Fibroblast of the aortic adventitia (primary cell): ENCODE measurements at regions not wholly inside any gene's neighbourhood (a gene's known extent, or its start where the extent isn't known, plus 50 kb on each side); places are given as distances from the start of the nearest gene placed in this dataset.

Source experiments
- DNase-seq: peaks from one replicate; pipeline ENCODE4 v3.0.0-alpha.2; 2010; ENCODE audit warnings: low read depth
- H3K4me3 ChIP-seq: 2 replicates; pipeline ENCODE4 v1.5.1; 2011; ENCODE audit warnings: low read depth, mild to moderate bottlenecking, control low read depth, low read length, moderate library complexity
- CTCF ChIP-seq: IDR thresholded peaks from 2 replicates; pipeline ENCODE4 v1.5.1; 2011; ENCODE audit warnings: mild to moderate bottlenecking, low read length, control low read depth, inconsistent platforms; ENCODE audit not compliant: insufficient read depth

- TF ChIP-seq CTCF: no peak
- no peak overlapping the region for H3K4me3 ChIP-seq
These were observed 58.6 kb upstream of the GSAP start for GRCh38 chr7:77474756-77475155.

GRCh38 chr7:77473229-77474005 lies 57.3 kb upstream of the GSAP start:
- no peak for TF ChIP-seq CTCF
- no peak overlapping the region for H3K4me3 ChIP-seq
- no peak for DNase-seq

More at GRCh38 chr7:77474756-77475155, 58.6 kb upstream of the GSAP start:
- no peak for DNase-seq

GRCh38 chr7:77469927-77470326 lies 53.8 kb upstream of the GSAP start:
- no peak for TF ChIP-seq CTCF
- DNase-seq: no peak
- H3K4me3 ChIP-seq: no peak overlapping the region

GRCh38 chr7:77467408-77467807 lies 51.3 kb upstream of the GSAP start:
- no peak overlapping the region for H3K4me3 ChIP-seq
- DNase-seq: no peak
- no peak for TF ChIP-seq CTCF

GRCh38 chr7:77466450-77466849 lies 50.3 kb upstream of the GSAP start:
- no peak for DNase-seq
- H3K4me3 ChIP-seq: no peak overlapping the region

More at GRCh38 chr7:77466450-77466849, 50.3 kb upstream of the GSAP start:
- no peak for TF ChIP-seq CTCF
